Cardiac fibroblast (primary cell): ENCODE measurements at regions not wholly inside any gene's neighbourhood (a gene's known extent, or its start where the extent isn't known, plus 50 kb on each side); places are given as distances from the start of the nearest gene placed in this dataset.
A peak's percentile ranks its signal among the peaks of the same experiment; 100 is the strongest.
"Not testable (repeated sequence)": the region's sequence is repeated elsewhere in the genome, so short reads cannot be mapped to it uniquely, and the experiment has no call there.

ENCODE experiments used
- DNase-seq, 2 donors: peaks; one replicate each; pipeline versions ENCODE4 v3.0.0 to v3.0.0-alpha.2; 2010; ENCODE audit warnings: low read depth in 2 of 2
- H3K4me3 ChIP-seq, 2 donors: replicated peaks in 1 of 2; 1 replicate in 1 of 2; 2 replicates in 1 of 2; pipeline ENCODE4 v1.5.1; 2011; ENCODE audit warnings: low read depth in 2 of 2, low read length in 2 of 2, mild to moderate bottlenecking in 2 of 2, moderate library complexity in 1 of 2
- TF ChIP-seq, protein P1 (sequence below): IDR thresholded peaks from one replicate; pipeline ENCODE4 v1.5.1; 2011; ENCODE audit warnings: low read depth, mild to moderate bottlenecking, low read length, inconsistent platforms

DNA sequence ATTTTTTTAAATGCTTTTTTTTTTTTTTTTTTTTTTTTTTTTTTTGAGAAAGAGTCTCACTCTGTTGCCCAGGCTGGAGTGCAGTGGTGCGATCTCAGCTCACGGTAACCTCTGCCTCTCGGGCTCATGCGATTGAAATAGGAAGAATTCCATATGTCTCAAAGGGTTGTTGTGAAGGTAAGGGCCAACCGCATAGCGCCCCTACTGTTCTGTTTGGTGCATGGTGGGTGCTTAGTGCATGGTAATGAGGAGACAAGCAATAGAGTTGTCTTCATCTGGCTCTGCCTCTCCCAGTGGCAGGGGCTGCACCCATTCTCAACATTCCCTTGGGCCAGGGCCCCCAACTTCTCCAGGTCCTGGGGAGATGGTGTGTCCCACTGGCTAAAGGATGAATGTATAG, 68.7 kb downstream of the RASL11A start:
- peak; percentile 52 to 59 for DNase-seq
- no peak overlapping the region for H3K4me3 ChIP-seq
- TF ChIP-seq, protein P1, sequence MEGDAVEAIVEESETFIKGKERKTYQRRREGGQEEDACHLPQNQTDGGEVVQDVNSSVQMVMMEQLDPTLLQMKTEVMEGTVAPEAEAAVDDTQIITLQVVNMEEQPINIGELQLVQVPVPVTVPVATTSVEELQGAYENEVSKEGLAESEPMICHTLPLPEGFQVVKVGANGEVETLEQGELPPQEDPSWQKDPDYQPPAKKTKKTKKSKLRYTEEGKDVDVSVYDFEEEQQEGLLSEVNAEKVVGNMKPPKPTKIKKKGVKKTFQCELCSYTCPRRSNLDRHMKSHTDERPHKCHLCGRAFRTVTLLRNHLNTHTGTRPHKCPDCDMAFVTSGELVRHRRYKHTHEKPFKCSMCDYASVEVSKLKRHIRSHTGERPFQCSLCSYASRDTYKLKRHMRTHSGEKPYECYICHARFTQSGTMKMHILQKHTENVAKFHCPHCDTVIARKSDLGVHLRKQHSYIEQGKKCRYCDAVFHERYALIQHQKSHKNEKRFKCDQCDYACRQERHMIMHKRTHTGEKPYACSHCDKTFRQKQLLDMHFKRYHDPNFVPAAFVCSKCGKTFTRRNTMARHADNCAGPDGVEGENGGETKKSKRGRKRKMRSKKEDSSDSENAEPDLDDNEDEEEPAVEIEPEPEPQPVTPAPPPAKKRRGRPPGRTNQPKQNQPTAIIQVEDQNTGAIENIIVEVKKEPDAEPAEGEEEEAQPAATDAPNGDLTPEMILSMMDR = peak; percentile 78

DNA sequence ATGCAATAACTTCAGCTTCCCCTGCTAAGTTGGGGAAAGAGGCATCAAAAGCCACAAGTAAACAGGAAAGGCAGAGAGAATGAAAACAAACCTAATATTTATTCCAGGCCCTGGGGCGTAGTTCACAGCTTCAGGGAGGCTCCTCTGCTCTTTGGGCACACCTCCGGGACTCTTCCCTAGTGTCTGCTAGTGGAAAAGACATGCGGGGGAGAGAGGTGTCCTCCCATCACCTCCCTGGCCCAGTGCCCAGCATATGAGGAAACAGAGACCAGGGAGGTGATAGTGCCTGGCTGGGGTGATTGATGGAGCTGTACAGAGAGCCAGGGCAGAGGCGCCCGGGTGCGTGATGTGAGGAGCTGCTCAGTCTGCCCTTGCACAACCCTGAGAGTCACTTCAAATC, 71.0 kb downstream of the RASL11A start:
- TF ChIP-seq, protein P1 = no peak
- H3K4me3 ChIP-seq = no peak overlapping the region
- peak in 1 of 2 donors; percentile 14 for DNase-seq

DNA sequence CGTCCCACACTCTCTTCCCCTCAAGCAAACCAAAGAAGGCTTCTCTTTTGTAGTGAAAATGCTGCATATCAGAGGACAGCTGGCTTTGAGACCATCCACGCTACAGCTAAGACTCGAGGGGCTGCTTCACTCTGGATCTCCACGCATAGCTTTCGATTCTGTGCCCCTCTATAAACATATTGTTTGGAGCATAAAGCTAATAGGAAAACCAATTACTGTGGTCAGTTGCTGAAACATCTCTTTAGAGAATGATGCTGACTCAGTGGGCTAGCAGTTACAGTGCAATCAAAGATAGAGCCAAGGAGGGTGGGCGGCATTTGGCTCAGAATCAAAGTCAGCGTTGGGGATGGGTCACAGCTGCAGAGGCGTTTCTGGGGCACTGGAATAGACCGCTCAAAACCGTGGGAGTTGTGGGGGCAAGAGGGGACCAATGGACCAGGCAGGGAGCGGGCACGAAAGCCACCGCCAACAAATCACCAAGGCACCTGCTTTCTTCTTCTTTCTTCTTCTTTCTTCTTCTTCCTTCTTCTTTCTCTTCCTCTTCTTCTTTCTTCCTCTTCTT, 76.7 kb downstream of the RASL11A start:
- DNase-seq = no peak
- TF ChIP-seq, protein P1 = no peak
- H3K4me3 ChIP-seq = no peak overlapping the region

DNA sequence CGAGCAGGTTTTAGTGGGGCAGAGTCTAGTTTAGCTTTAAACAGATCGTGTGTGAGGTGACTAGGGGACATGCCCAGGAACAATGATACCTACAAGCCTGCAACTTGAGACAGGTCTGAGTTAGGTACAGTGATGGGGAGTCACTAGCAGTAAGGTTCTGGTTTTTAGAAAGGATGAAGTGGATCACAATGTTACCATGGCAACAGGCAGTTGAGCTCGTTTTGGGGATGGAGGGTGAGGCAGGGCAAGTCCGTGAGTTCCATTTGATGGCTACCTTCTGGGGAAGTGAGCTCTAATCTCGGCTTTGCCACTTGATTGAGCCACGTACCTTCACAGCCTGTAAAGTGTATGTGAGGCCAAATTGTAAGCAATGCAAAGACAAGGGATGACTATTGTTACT, 76.0 kb upstream of the GTF3A start:
- TF ChIP-seq, protein P1 = no peak
- DNase-seq = no peak
- H3K4me3 ChIP-seq = no peak overlapping the region

DNA sequence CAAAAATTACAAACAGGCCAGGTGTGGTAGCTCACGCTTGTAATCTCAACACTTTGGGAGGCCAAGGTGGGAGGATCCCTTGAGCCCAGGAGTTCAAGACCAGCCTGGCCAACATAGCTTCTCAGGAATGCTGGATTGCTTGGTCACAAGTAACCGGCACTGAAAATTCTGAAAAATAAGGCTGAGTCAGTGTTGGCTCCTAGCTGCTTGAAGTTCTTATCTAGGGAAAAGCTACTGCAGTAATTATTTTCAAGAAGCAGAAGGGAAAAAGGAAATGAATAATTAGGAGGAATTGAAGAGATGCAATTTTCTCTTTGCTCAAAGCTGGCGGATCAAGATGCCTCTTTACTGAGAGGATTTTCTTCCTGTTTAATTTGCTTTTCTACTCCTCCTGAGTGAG, 75.0 kb upstream of the GTF3A start:
- TF ChIP-seq, protein P1 = no peak
- no peak overlapping the region for H3K4me3 ChIP-seq
- peak; percentile 32 to 68 for DNase-seq

DNA sequence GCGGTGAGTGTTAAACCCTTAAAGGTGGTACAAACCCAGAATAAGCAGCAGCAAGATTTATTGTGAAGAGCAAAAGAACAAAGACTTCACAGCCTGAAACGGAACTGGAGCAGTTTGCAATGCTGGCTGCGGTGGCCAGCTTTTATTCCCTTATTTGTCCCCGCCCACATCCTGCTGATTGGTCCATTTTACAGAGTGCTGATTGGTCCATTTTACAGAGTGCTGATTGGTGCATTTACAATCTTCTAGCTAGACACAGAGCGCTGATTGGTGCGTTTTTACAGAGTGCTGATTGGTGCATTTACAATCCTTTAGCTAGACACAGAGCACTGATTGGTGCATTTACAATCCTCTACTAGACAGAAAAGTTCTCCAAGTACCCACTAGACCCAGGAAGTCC, 73.6 kb upstream of the GTF3A start:
- not testable (repeated sequence) for DNase-seq, H3K4me3 ChIP-seq

DNA sequence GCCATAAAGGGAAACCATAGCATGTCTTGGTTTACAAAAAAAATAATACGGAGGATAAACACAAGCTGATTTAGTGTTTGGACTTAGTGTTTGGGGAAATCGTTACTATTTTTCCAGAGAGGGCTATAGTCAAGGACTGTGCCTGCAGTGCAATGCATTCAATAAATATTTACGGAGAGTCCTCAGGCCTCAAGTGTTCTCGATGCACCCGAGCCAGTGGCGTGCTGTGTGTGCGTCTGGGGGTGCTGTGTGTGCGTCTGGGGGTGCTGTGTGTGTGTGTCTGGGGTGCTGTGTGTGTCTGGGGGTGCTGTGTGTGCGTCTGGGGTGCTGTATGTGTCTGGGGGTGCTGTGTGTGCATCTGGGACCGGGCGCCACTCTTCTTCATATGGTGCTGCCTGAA, 71.7 kb upstream of the GTF3A start:
- DNase-seq = no peak
- TF ChIP-seq, protein P1 = no peak
- H3K4me3 ChIP-seq = no peak overlapping the region
